ENCODE measurements at regions not wholly inside any gene's neighbourhood (a gene's known extent, or its start where the extent isn't known, plus 50 kb on each side); places are given as distances from the start of the nearest gene placed in this dataset.

DNA sequence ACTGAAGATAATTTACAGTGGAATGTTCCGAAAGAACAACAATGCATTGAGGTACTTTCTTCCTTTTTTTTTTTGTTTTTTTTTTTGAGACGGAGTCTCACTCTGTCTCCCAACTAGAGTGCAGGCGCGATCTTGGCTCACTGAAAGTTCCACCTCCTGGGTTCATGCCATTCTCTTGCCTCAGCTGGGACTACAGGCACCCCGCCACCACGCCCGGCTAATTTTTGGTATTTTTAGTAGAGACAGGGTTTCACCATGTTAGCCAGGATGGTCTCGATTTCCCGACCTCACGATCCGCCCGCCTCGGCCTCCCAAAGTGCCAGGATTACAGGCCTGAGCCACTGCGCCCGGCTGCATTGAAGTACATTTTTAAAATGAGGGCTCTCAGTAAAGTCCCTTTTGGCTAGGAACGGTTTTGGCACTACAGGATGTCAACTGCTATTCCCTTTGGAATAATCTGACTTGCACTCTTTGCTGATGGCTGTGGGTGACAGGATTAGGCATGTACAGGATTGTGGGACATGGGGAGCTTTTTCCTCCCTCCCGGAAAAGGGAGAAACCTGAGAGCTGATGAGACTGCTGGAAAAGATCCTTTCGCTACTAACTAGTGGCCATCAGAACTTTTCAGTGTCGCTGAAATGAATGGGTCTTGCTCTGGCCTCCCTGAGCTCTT is 56.9 kb upstream of the EDEM3 start:
- no peak for TF ChIP-seq EZH2phosphoT487 (IDR thresholded peaks at IDR 0.05; ENCODE audit: borderline replicate concordance, low read length)
- no peak for TF ChIP-seq CTCF (conservative IDR thresholded peaks at IDR 0.05; ENCODE audit: low read depth, low read length)
